Rectal smooth muscle tissue (tissue), 1 donor: ENCODE measurements at regions not wholly inside any gene's neighbourhood (a gene's known extent, or its start where the extent isn't known, plus 50 kb on each side); places are given as distances from the start of the nearest gene placed in this dataset.
"Not testable (repeated sequence)": the region's sequence is repeated elsewhere in the genome, so short reads cannot be mapped to it uniquely, and the experiment has no call there.

ENCODE experiments used
- H3K27ac ChIP-seq: one replicate; pipeline ENCODE4 v1.7.0; 2013; ENCODE audit warnings: low read depth, low read length, inconsistent platforms
- H3K27me3 ChIP-seq: one replicate; pipeline ENCODE4 v1.7.0; 2013; ENCODE audit warnings: low read length; ENCODE audit not compliant: control insufficient read depth, insufficient read depth
- H3K36me3 ChIP-seq: one replicate; pipeline ENCODE4 v1.7.0; 2013; ENCODE audit warnings: low read length; ENCODE audit not compliant: control insufficient read depth, insufficient read depth
- H3K4me1 ChIP-seq: one replicate; pipeline ENCODE4 v1.7.0; 2013; ENCODE audit warnings: low read length; ENCODE audit not compliant: control insufficient read depth, insufficient read depth
- H3K4me3 ChIP-seq: one replicate; pipeline ENCODE4 v1.7.0; 2013; ENCODE audit warnings: low read length
- H3K9ac ChIP-seq: one replicate; pipeline ENCODE4 v1.7.0; 2013; ENCODE audit warnings: low read length

DNA sequence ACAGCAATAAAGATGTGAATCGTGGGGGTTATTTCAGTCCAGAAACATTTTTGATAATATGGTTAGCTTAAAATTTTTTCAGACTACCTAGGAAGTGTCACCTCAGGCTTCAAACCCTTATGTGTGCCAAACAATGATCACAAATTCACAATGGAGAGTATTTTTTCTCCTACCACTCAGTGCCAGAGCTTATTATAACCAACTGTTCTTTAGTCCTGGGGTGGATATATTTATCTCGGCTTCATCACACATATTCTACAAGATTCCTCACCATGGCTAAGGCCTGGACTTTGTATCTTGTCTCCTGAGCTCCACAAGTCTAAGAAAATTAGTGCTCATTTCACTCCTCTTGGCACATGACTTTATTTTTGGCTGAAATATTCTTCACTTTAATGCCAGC, 629.1 kb downstream of the RWDD3 start:
- no peaks in the 10 kb centered on the region for H3K4me1 ChIP-seq

DNA sequence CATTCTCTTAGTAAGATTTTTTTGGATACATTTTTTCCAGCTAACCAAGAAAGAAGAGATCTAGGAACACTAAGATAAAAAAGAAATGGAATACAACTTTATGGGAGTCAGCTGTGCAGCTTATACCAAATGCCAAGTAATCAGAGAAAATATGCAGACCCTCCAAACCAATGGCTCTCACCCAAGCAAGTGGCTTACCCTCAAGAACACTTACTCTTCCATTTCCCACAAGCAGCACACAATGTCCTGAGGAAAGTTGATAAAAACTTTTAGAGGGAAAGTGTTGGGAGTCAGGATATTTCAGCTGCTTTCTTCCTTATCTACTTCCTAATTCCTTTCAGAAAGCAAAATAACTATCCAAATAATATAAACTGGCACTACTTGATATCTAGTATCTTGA, 631.8 kb downstream of the RWDD3 start:
- Histone ChIP-seq H3K27me3 (no peaks in the 10 kb centered on the region), H3K9ac (no peak overlapping the region), H3K4me1 (no peaks in the 10 kb centered on the region), H3K4me3 (no peak overlapping the region), H3K27ac (no peak overlapping the region), H3K36me3 (no peaks in the 10 kb centered on the region)

More for the DNA sequence above, 629.1 kb downstream of the RWDD3 start:
- no peak overlapping the region for H3K9ac ChIP-seq
- no peak overlapping the region for H3K4me3 ChIP-seq
- H3K27me3 ChIP-seq: no peaks in the 10 kb centered on the region
- H3K36me3 ChIP-seq: no peaks in the 10 kb centered on the region
- H3K27ac ChIP-seq: no peak overlapping the region

DNA sequence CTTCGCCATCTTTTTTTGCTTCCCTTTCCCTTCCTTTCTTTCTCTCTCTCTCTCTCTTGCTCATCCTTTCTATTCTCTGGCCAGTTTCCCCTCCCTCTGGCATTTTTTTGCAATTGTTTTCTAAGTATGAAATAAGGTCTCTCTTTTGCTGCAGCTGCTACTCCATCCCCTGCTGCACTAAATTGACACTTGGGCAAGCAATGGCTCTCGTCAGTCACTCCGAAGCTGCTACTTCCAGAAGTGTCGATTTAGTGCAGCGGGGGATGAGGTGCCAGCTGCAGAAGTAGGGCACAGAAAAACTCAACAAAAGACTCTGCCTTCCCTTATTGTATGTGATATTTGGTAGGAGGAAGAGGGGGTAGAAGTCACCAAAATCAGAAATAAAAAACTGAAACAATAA, 642.3 kb downstream of the RWDD3 start:
- no peak overlapping the region for H3K4me3 ChIP-seq
- H3K4me1 ChIP-seq: no peaks in the 10 kb centered on the region
- no peaks in the 10 kb centered on the region for H3K27me3 ChIP-seq
- H3K36me3 ChIP-seq: no peaks in the 10 kb centered on the region
- no peak overlapping the region for H3K27ac ChIP-seq
- no peak overlapping the region for H3K9ac ChIP-seq

DNA sequence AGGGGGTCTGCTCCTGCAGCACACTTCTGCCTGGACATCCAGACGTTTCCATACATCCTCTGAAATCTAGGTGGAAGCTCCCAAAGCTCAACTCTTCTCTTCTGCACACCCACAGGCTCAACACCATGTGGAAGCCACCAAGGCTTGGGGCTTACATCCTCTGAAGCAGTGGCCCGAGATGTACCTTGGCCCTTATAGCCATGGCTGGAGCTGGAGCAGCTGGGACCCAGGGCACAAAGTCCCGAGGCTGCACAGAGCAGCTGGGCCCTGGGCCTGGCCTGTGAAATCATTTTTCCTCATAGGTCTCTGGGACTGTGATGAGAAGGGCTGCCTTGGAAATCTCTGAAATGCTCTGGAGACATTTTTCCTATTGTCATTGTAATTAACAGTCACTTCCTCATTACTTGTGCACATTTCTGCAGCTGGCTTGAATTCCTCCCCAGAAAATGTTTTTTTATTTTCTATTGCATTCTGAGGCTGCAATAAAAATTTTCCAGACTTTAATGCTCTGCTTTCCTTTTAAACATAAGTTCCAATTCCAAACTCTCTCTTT, 645.6 kb downstream of the RWDD3 start:
- no peak overlapping the region for H3K9ac ChIP-seq
- no peak overlapping the region for H3K27ac ChIP-seq
- no peak overlapping the region for H3K4me3 ChIP-seq
- H3K27me3 ChIP-seq: no peaks in the 10 kb centered on the region
- H3K4me1 ChIP-seq: no peaks in the 10 kb centered on the region
- H3K36me3 ChIP-seq: no peaks in the 10 kb centered on the region

DNA sequence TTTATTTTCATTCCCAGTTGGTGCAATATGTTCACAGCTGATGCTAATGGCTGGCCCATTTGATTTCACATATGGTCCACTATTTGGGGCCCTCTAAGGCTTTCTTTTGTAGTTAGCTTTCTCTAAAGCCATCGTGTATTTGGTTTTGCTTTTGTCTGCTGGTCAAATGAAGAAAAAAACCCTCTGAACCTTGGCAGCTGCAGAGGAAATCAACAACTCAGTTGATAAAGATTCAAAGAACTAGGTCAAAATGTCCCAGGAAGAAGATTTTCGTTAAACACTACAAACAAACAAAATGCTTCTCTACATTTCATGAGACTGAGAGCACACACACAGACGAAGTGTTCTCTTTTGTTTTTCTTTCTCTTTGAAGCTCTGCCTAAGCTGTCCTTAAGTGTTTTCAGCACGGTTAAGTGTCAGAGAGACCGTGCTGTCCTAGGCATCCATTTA, 655.0 kb downstream of the RWDD3 start:
- Histone ChIP-seq H3K4me1 (no peaks in the 10 kb centered on the region), H3K27me3 (no peaks in the 10 kb centered on the region), H3K4me3 (no peak overlapping the region), H3K9ac (no peak overlapping the region), H3K27ac (no peak overlapping the region), H3K36me3 (no peaks in the 10 kb centered on the region)

DNA sequence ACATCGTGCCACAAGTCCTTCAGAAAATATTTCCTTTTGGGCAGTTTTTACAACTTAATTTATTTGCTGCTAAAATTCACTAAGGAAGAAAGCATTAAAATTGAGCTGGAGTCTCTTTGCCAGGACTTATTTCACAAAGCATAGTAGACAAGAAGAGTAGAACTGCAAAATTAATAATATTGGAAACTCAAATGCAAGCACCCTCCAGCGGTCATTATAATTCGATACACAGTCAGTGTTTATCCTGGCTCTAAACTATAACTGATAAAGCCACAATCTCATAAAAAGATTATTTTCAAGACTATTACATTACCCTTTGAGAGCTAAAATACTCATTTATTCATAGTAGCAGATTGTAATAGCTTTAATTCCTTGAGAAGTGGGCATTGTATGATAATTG, 655.4 kb downstream of the RWDD3 start:
- Histone ChIP-seq H3K4me1 (no peaks in the 10 kb centered on the region), H3K4me3 (no peak overlapping the region), H3K27ac (no peak overlapping the region), H3K9ac (no peak overlapping the region), H3K36me3 (no peaks in the 10 kb centered on the region), H3K27me3 (no peaks in the 10 kb centered on the region)

DNA sequence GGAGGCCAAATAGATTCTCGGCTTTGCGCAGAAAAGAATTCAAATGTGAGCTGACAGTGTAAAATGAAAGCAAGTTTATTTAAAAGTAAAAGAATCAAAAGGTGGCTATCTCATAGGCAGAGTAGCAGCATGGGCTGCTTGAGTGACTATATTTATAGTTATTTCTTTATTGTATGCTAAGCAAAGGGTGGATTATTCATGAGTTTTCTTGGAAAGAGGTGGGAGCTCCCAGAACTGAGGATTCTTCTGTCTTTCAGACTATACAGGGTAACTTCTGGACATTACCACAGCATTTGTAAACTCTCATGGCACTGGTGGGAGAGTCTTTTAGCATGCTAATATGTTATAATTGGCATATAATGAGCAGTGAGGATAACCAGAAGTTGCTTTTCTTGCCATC, 659.9 kb downstream of the RWDD3 start:
- Histone ChIP-seq H3K9ac (no peak overlapping the region), H3K27ac (no peak overlapping the region), H3K36me3 (no peaks in the 10 kb centered on the region)

DNA sequence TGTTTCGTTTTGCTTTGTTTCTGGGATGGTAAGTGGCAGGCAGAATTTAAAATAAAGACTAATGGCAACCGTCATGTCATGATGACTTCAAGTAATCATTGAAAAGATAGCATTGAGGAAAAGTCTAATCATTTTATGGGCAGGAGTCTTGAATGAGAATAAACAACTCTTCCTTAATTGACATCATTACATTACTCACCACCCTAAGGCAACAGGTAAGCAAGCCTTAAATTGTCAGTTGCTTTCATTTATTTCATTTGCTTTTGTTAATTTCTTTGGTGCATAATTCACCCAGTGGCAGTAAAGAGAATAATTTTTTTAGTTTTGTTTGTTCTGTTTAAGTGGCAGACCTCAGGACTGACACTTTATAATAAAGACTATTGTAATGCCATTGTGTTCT, 669.0 kb downstream of the RWDD3 start:
- H3K4me1 ChIP-seq: no peaks in the 10 kb centered on the region
- H3K9ac ChIP-seq: no peak overlapping the region
- no peak overlapping the region for H3K4me3 ChIP-seq
- no peak overlapping the region for H3K27ac ChIP-seq
- no peaks in the 10 kb centered on the region for H3K27me3 ChIP-seq
- no peaks in the 10 kb centered on the region for H3K36me3 ChIP-seq

More for the DNA sequence above, 659.9 kb downstream of the RWDD3 start:
- H3K27me3 ChIP-seq: no peaks in the 10 kb centered on the region
- no peaks in the 10 kb centered on the region for H3K4me1 ChIP-seq
- H3K4me3 ChIP-seq: no peak overlapping the region

DNA sequence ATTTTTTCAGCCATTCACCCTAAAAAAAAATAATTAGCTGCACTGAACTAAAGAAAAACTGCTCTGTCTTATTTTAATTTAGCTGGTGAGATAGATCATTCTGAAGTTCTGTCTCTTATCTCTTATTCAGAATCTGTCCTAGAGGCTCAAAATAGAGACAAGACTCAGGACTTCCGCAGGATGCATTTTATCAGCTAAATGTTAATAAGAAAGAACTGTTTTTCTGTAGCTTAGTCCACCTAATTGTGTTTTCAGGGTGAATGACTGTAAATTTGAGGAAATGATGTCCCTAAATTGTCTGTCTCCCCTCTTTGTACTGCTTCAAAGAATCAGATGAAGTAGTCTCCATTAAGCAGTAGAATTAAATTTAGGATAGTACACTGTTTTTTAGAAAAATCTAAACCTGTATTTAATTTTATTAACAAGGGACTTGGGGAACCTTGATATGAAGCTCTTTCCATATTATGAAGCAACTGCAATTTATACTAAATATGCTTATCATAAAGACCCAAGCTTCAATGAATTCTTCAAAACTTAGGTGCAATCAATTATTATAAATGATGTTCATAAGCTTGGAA, 671.9 kb downstream of the RWDD3 start:
- Histone ChIP-seq H3K36me3 (no peaks in the 10 kb centered on the region), H3K27me3 (no peaks in the 10 kb centered on the region), H3K9ac (no peak overlapping the region), H3K27ac (no peak overlapping the region), H3K4me1 (no peaks in the 10 kb centered on the region), H3K4me3 (no peak overlapping the region)

DNA sequence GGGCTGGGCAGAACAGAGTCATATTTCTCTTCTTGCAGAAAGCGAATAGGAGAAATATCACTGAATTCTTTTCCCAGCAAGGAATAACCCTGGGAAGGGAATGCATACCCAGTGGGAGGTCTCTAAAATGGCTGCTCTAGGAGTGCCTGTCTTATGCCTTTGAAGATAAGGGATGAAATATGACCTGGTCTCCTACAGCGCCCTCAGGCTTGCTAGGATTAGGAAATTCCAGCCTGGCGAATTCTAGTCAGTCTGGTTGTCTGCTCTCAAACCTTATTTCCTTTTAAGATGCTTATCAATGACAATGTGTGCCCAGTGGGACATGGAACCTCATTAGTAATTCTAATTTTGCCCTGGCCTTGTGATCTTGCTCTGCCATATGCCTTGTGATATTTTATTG, 677.7 kb downstream of the RWDD3 start:
- H3K4me1 ChIP-seq, H3K36me3 ChIP-seq, H3K27ac ChIP-seq, H3K27me3 ChIP-seq, H3K9ac ChIP-seq, H3K4me3 ChIP-seq: not testable (repeated sequence)

DNA sequence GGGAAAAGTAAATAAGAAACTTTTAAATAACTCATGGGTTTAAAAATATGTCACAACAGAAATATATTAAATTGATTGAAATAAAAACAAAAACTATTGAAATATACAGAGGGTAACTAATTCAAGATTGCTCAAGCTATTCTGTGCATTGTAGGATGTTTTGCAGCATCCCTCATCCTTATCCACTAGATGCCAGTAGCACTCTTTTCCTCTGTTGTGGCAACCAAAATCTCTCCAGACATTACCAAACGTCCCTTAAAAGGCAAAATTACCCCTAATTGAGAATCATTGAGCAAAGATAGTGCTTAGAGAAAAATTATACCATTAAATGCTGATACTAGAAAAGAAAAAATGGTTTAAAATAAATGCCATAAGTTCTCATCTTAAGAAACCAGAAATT, 682.6 kb downstream of the RWDD3 start:
- H3K4me3 ChIP-seq: no peak overlapping the region
- H3K36me3 ChIP-seq: no peaks in the 10 kb centered on the region
- no peak overlapping the region for H3K27ac ChIP-seq
- H3K9ac ChIP-seq: no peak overlapping the region
- H3K27me3 ChIP-seq: no peaks in the 10 kb centered on the region
- no peaks in the 10 kb centered on the region for H3K4me1 ChIP-seq

DNA sequence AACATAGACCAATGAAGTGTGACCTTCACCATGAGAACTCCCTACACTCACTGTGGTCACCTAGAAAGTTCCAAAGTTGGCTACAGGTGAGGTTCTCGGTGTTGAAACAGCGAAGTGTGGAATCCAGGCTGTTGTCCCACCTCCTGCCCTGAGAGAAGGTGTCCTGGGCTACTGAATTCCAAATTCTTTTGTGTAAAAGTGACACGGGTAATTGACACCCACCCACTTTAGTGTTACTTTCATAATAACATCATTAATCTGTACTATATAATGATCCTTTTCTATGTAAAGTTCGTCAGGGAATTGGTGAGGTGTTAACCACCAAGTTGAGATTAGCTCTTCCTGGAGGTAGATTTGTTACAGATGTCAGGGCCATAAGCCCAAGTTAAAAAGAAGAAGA, 690.7 kb downstream of the RWDD3 start:
- H3K36me3 ChIP-seq: no peaks in the 10 kb centered on the region
- no peaks in the 10 kb centered on the region for H3K27me3 ChIP-seq
- no peak overlapping the region for H3K9ac ChIP-seq
- H3K4me3 ChIP-seq: no peak overlapping the region
- peaks cover 2% of the 10 kb centered on the region for H3K4me1 ChIP-seq
- no peak overlapping the region for H3K27ac ChIP-seq

DNA sequence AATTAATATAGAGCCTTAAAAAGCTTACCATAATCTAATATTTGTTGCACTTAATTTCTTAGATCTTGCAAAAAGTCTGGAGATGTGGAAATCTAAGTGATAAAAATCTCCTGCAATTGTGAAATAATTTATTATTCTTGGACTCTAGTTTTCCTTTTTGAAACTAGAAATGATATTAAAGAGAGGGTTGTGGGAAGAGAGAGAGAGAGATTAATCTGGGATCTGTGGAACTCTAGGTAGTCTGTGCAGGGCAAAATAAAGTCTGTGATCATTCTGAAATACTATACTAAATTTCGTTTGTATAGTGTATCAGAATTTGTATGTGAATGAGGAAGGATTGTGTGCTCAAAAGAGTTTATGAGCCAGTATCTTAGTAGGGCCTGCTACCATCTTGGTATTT, 692.3 kb downstream of the RWDD3 start:
- H3K9ac ChIP-seq: no peak overlapping the region
- H3K4me1 ChIP-seq: peaks cover 2% of the 10 kb centered on the region
- no peaks in the 10 kb centered on the region for H3K36me3 ChIP-seq
- H3K4me3 ChIP-seq: no peak overlapping the region
- H3K27ac ChIP-seq: no peak overlapping the region
- no peaks in the 10 kb centered on the region for H3K27me3 ChIP-seq
